K562 (cell line): ENCODE measurements at regions not wholly inside any gene's neighbourhood (a gene's known extent, or its start where the extent isn't known, plus 50 kb on each side); places are given as distances from the start of the nearest gene placed in this dataset.

ENCODE experiments used
- ATAC-seq: fragments of 200-7000 bp; cut with Tn5 transposase; 3 replicates; pipeline ENCODE4 v1.9.1; 2020; ENCODE audit warnings: moderate library complexity
- BruUV-seq: library from RNA; stranded (reverse); fragments of 400-500 nt; replicated peaks from 2 replicates; lab custom pipeline; 2021; lab: Mats Ljungman, UMichigan
- CTCF ChIA-PET: fragments of 300-600 bp; formaldehyde crosslinking; extraction: SDS; loops from one replicate; lab custom pipeline; 2021; ENCODE audit warnings: low intra/inter-chr PET ratio; lab: Yijun Ruan, JAX
- POLR2A ChIA-PET: fragments of 300-600, 350-650 bp; sonication (Branson Sonifier 250); formaldehyde crosslinking; extraction: SDS; loops from one replicate; lab custom pipeline; 2021; ENCODE audit warnings: antibody characterized with exemption, inconsistent platforms; lab: Yijun Ruan, JAX
- DNase-seq, 4 experiments: peaks; one replicate each; pipeline versions ENCODE4 v3.0.0 to v3.0.0-alpha.2; 2011 to 2018; ENCODE audit warnings: low spot score in 3 of 4, mixed read lengths in 3 of 4; ENCODE audit errors: extremely low read depth in 1 of 4
- FAIRE-seq: peaks from 2 replicates; lab custom pipeline; 2011; peaks lifted over from hg19 to GRCh38; lab: Jason Lieb, UNC
- H2AFZ ChIP-seq: 2 replicates; pipeline ENCODE4 v1.6.0; 2011; ENCODE audit warnings: low read depth, low read length, control low read depth, inconsistent platforms
- H3K27ac ChIP-seq: fragments of 200-600 bp; 3 replicates; pipeline ENCODE4 v1.8.0; 2011; ENCODE audit warnings: low read depth, mild to moderate bottlenecking, control low read depth, inconsistent platforms, low read length, moderate library complexity, mixed read lengths; ENCODE audit errors: extremely low read depth
- H3K27me3 ChIP-seq, 2 experiments: fragments of 300-600 bp in 1 of 2; 2 replicates in 1 of 2; 3 replicates in 1 of 2; pipeline versions ENCODE4 v1.6.0 to v1.8.0; 2011; ENCODE audit warnings: inconsistent platforms in 2 of 2, low read length in 2 of 2, mild to moderate bottlenecking in 1 of 2, mixed read lengths in 1 of 2, moderate library complexity in 1 of 2; ENCODE audit not compliant: control insufficient read depth in 2 of 2, insufficient read depth in 2 of 2
- H3K36me3 ChIP-seq: fragments of 300-600 bp; 3 replicates; pipeline ENCODE4 v1.8.0; 2011; ENCODE audit warnings: mild to moderate bottlenecking, low read length, inconsistent platforms; ENCODE audit not compliant: control insufficient read depth, insufficient read depth
- H3K4me1 ChIP-seq, 2 experiments: fragments of 200-600 bp in 1 of 2; replicated peaks in 1 of 2; 2 replicates in 1 of 2; 3 replicates in 1 of 2; pipeline versions ENCODE4 v1.5.1 to v1.8.0; 2011; ENCODE audit warnings: inconsistent platforms in 2 of 2, low read length in 2 of 2, mild to moderate bottlenecking in 1 of 2, mixed read lengths in 1 of 2, moderate library complexity in 1 of 2; ENCODE audit not compliant: control insufficient read depth in 2 of 2, insufficient read depth in 2 of 2
- H3K4me2 ChIP-seq: 2 replicates; pipeline ENCODE4 v1.6.1; 2011; ENCODE audit warnings: low read length, control low read depth, inconsistent platforms, mixed read lengths; ENCODE audit not compliant: insufficient read depth
- H3K4me3 ChIP-seq: fragments of 200-600 bp; sonication (generic), shearing (Covaris generic); 2 replicates; pipeline ENCODE4 v1.5.1; 2016; ENCODE audit warnings: control low read depth, inconsistent platforms
- H3K79me2 ChIP-seq: fragments of 200-600 bp; 3 replicates; pipeline ENCODE4 v1.8.0; 2011; ENCODE audit warnings: low read length, inconsistent platforms; ENCODE audit not compliant: control insufficient read depth, insufficient read depth
- H3K9ac ChIP-seq, 2 experiments: 2 replicates each; pipeline versions ENCODE4 v1.6.0 to v1.6.1; 2011; ENCODE audit warnings: low read depth in 2 of 2, low read length in 2 of 2, control low read depth in 1 of 2, inconsistent platforms in 1 of 2, mild to moderate bottlenecking in 1 of 2, mixed read lengths in 1 of 2; ENCODE audit not compliant: insufficient read depth in 1 of 2
- H3K9me1 ChIP-seq: one replicate; pipeline ENCODE4 v1.6.0; 2011; ENCODE audit warnings: inconsistent platforms, mild to moderate bottlenecking, low read length, moderate library complexity; ENCODE audit not compliant: control insufficient read depth, insufficient read depth
- H3K9me3 ChIP-seq: replicated peaks from 2 replicates; pipeline ENCODE4 v1.5.1; 2011; ENCODE audit warnings: low read depth, low read length, inconsistent platforms; ENCODE audit not compliant: control insufficient read depth, insufficient read depth
- H4K20me1 ChIP-seq: replicated peaks from 2 replicates; pipeline ENCODE4 v1.6.1; 2011; ENCODE audit warnings: low read length, inconsistent platforms, mixed read lengths; ENCODE audit not compliant: control insufficient read depth, insufficient read depth
- CHAMP1 ChIP-seq: fragments of 450-650 bp; IDR thresholded peaks from 2 replicates; pipeline ENCODE4 v1.6.1; 2016; ENCODE audit warnings: mild to moderate bottlenecking
- ELF4 ChIP-seq: fragments of 450-650 bp; formaldehyde crosslinking; IDR thresholded peaks from 2 replicates; pipeline ENCODE4 v1.4.0; 2022; ENCODE audit warnings: missing genetic modification characterization
- KHSRP ChIP-seq: fragments of 450-650 bp; IDR thresholded peaks from 2 replicates; pipeline ENCODE4 v1.6.1; 2017
- LCOR ChIP-seq: sonication (generic); formaldehyde crosslinking; IDR thresholded peaks from 2 replicates; pipeline ENCODE4 v1.8.0; 2022; ENCODE audit warnings: mild to moderate bottlenecking, missing genetic modification reagents
- PREB ChIP-seq: sonication (generic); formaldehyde crosslinking; IDR thresholded peaks from 2 replicates; pipeline ENCODE4 v1.8.1; 2023; ENCODE audit warnings: mild to moderate bottlenecking, missing genetic modification reagents
- PRPF4 ChIP-seq: fragments of 200-400 bp; formaldehyde crosslinking; IDR thresholded peaks from one replicate; pipeline ENCODE4 v1.6.1; 2017; ENCODE audit warnings: low read length, low read depth, mild to moderate bottlenecking; ENCODE audit not compliant: insufficient read depth, poor library complexity, severe bottlenecking
- ZNF174 ChIP-seq: fragments of 250-450 bp; sonication (Bioruptor Pico); IDR thresholded peaks from 2 replicates; pipeline ENCODE4 v1.4.0; 2020; ENCODE audit warnings: mild to moderate bottlenecking
- ZNF277 ChIP-seq: fragments of 250-450 bp; sonication (Bioruptor Pico); IDR thresholded peaks from 2 replicates; pipeline ENCODE4 v1.8.0; 2022; ENCODE audit warnings: inconsistent platforms, mild to moderate bottlenecking, moderate library complexity, borderline replicate concordance
- ZNF830 ChIP-seq: fragments of 250-450 bp; sonication (Bioruptor Pico); IDR thresholded peaks from 2 replicates; pipeline ENCODE4 v1.5.0; 2021; ENCODE audit warnings: mild to moderate bottlenecking
- ZSCAN29 ChIP-seq: fragments of 450-650 bp; IDR thresholded peaks from 2 replicates; pipeline ENCODE4 v1.6.1; 2017
- in situ Hi-C: fragments of 300-500 bp; cut with MboI; formaldehyde crosslinking; loops from 4 replicates; pipeline ENCODE4 v1.15.0; 2018; ENCODE audit warnings: inconsistent platforms, mixed read lengths
- intact Hi-C: fragments of 100-400 bp; cut with micrococcal nuclease; formaldehyde crosslinking; loops from 2 replicates; pipeline ENCODE4 v1.14.2; 2022

- TF ChIP-seq PREB (CRISPR knock-in tag) (no peak), CHAMP1 (no peak), ELF4 (CRISPR knock-in tag) (no peak), KHSRP (no peak), LCOR (no peak)
Measured at GRCh38 chr4:65921180-65921579, 250.9 kb upstream of the EPHA5 start (continued).

DNA sequence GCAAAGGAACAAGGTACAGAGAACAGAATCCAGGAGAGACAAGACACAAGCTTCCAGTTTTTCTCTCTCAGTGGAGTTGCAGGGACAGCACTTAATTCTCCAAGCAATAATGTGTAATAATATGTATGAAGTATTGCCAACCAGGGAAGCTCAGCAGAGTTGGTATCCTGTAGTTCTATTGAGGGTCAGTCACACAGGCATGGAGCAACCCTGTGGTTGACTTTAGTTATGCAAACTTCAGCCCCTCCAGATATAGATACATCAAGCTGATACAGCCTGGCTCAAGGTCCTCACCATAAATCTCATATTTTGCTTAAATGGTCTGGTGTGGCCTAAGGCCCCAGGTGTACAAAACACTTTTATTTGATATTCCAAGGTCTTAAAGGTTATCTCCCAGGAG lies 248.6 kb upstream of the EPHA5 start:
- in situ Hi-C loops: no loop called here
- no peaks in the 10 kb centered on the region for H4K20me1 ChIP-seq
- H3K27me3 ChIP-seq: no peaks in the 10 kb centered on the region
- intact Hi-C loops: no loop called here
- BruUV-seq: no TSS peak
- ChIA-PET POLR2A (no interaction called here), CTCF (no interaction called here)
- H3K79me2 ChIP-seq: no peaks in the 10 kb centered on the region
- no peak overlapping the region for H3K9ac ChIP-seq
- no peaks in the 10 kb centered on the region for H3K9me1 ChIP-seq
- ATAC-seq (no peak), FAIRE-seq (no peak), DNase-seq (no peak)
- no peaks in the 10 kb centered on the region for H3K9me3 ChIP-seq
- no peak for TF ChIP-seq PRPF4
- TF ChIP-seq ZSCAN29: no peak
- no peak for TF ChIP-seq ZNF277 (CRISPR knock-in tag)
- TF ChIP-seq ZNF830 (CRISPR knock-in tag): no peak
- TF ChIP-seq ZNF174 (CRISPR knock-in tag): no peak
- no peak overlapping the region for H3K27ac ChIP-seq
- no peak overlapping the region for H3K4me3 ChIP-seq
- no peak overlapping the region for H2AFZ ChIP-seq
- H3K4me2 ChIP-seq: no peak overlapping the region
- H3K4me1 ChIP-seq: no peaks in the 10 kb centered on the region
- no peaks in the 10 kb centered on the region for H3K36me3 ChIP-seq
